ENCODE measurements at regions not wholly inside any gene's neighbourhood (a gene's known extent, or its start where the extent isn't known, plus 50 kb on each side); places are given as distances from the start of the nearest gene placed in this dataset.

DNA sequence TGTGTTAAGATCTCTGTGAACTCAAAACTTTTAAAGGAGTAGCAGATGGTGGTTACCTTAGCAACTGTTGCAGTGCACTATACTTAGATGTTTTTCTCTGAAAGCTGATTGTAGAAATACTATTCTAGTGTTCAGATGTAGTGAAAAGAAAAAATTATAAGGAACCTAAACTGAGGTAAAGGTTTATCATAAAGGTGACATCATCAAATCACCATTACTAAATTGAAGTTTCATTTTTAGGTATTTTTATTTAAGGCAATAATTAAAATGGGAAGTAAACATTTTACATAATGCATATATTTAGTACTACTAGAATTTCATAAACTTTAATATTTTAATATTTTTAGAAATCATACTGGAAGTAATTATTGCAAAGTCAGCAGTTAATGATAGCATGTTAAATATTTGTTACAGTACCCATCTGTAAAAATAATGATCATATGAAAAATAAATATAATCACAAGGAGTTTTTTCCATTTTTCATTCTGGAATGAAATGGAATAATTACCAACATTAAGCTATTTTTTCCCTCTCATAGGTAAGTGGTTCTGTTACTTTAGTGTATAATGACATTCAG is 141.1 kb upstream of the NAV3 start:
- ChIA-PET SMC1A (ENCODE audit: uncharacterized antibody, unreplicated experiment) (no interaction called here), POLR2A (no interaction called here), RAD21 (ENCODE audit: unreplicated experiment) (no interaction called here), CTCF (no interaction called here)
- H3K27me3 ChIP-seq (replicated peaks in 1 of 2; ENCODE audit: control insufficient read depth in 2 of 2, insufficient read depth in 2 of 2, low read length in 1 of 2), result no peaks in the 10 kb centered on the region
- H2AFZ ChIP-seq (ENCODE audit: control insufficient read depth, low read depth, low read length), result no peak overlapping the region
- no peak for DNase-seq (ENCODE audit: low read depth, low spot score)
- H3K27ac ChIP-seq (ENCODE audit: control insufficient read depth, insufficient read depth), result no peak overlapping the region
- intact Hi-C loops (cut with micrococcal nuclease; ENCODE audit: unreplicated experiment), result loop anchor here (10.0 kb wide), 1 partner anchor 645 kb away; no protein-coding TSS in a partner anchor
- H3K4me1 ChIP-seq (ENCODE audit: control insufficient read depth, insufficient read depth, low read length), result no peaks in the 10 kb centered on the region
- no peak overlapping the region for H3K4me2 ChIP-seq (ENCODE audit: control insufficient read depth, insufficient read depth)
- no peak for ATAC-seq
- H4K20me1 ChIP-seq (ENCODE audit: control insufficient read depth, insufficient read depth), result no peaks in the 10 kb centered on the region
- no peaks in the 10 kb centered on the region for H3K9me3 ChIP-seq (replicated peaks; ENCODE audit: control insufficient read depth, insufficient read depth, low read length)
- H3K36me3 ChIP-seq (ENCODE audit: control insufficient read depth in 2 of 2, insufficient read depth in 2 of 2, low read length in 1 of 2), result no peaks in the 10 kb centered on the region
- H3K79me2 ChIP-seq (ENCODE audit: control insufficient read depth, insufficient read depth, low read length), result no peaks in the 10 kb centered on the region
- in situ Hi-C loops (cut with MboI), result loop anchor here (5.0 kb wide), 1 partner anchor 642 kb away; no protein-coding TSS in a partner anchor
- no peak overlapping the region for H3K4me3 ChIP-seq
- no peak overlapping the region for H3K9ac ChIP-seq (ENCODE audit: control insufficient read depth, insufficient read depth, low read length)
- BruUV-seq (replicated peaks), result no TSS peak
- FAIRE-seq, result no peak
- no peak for TF ChIP-seq CHD2 (IDR thresholded peaks at IDR 0.05; ENCODE audit: borderline replicate concordance, low read depth, low read length)
- TF ChIP-seq, protein P1, sequence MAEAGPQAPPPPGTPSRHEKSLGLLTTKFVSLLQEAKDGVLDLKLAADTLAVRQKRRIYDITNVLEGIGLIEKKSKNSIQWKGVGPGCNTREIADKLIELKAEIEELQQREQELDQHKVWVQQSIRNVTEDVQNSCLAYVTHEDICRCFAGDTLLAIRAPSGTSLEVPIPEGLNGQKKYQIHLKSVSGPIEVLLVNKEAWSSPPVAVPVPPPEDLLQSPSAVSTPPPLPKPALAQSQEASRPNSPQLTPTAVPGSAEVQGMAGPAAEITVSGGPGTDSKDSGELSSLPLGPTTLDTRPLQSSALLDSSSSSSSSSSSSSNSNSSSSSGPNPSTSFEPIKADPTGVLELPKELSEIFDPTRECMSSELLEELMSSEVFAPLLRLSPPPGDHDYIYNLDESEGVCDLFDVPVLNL (IDR thresholded peaks at IDR 0.05; ENCODE audit: low read depth, low read length), result no peak
- TF ChIP-seq ETV6 (conservative IDR thresholded peaks at IDR 0.05 in 1 of 2, IDR thresholded peaks at IDR 0.05 in 1 of 2; ENCODE audit: borderline replicate concordance in 1 of 2, low read depth in 1 of 2), result no peak
- TF ChIP-seq, protein P2, sequence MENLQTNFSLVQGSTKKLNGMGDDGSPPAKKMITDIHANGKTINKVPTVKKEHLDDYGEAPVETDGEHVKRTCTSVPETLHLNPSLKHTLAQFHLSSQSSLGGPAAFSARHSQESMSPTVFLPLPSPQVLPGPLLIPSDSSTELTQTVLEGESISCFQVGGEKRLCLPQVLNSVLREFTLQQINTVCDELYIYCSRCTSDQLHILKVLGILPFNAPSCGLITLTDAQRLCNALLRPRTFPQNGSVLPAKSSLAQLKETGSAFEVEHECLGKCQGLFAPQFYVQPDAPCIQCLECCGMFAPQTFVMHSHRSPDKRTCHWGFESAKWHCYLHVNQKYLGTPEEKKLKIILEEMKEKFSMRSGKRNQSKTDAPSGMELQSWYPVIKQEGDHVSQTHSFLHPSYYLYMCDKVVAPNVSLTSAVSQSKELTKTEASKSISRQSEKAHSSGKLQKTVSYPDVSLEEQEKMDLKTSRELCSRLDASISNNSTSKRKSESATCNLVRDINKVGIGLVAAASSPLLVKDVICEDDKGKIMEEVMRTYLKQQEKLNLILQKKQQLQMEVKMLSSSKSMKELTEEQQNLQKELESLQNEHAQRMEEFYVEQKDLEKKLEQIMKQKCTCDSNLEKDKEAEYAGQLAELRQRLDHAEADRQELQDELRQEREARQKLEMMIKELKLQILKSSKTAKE (IDR thresholded peaks at IDR 0.05; ENCODE audit: low read depth, poor library complexity, severe bottlenecking), result no peak
- TF ChIP-seq NRF1 (conservative IDR thresholded peaks at IDR 0.05; ENCODE audit: low read depth, low read length), result no peak
- TF ChIP-seq, protein P3, sequence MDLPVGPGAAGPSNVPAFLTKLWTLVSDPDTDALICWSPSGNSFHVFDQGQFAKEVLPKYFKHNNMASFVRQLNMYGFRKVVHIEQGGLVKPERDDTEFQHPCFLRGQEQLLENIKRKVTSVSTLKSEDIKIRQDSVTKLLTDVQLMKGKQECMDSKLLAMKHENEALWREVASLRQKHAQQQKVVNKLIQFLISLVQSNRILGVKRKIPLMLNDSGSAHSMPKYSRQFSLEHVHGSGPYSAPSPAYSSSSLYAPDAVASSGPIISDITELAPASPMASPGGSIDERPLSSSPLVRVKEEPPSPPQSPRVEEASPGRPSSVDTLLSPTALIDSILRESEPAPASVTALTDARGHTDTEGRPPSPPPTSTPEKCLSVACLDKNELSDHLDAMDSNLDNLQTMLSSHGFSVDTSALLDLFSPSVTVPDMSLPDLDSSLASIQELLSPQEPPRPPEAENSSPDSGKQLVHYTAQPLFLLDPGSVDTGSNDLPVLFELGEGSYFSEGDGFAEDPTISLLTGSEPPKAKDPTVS (IDR thresholded peaks at IDR 0.05; ENCODE audit: low read depth, low read length), result no peak
- no peak for TF ChIP-seq RAD51 (IDR thresholded peaks at IDR 0.05)
- no peak for TF ChIP-seq NFYA (IDR thresholded peaks at IDR 0.05; ENCODE audit: borderline replicate concordance, low read depth, low read length)
- no peak for TF ChIP-seq JUNB (IDR thresholded peaks at IDR 0.05)
- TF ChIP-seq SUZ12 (IDR thresholded peaks at IDR 0.05; ENCODE audit: unreplicated experiment), result no peak
- no peak for TF ChIP-seq SPI1 (IDR thresholded peaks at IDR 0.05; ENCODE audit: borderline replicate concordance, insufficient read depth, low read depth, low read length)
- no peak for TF ChIP-seq EED (IDR thresholded peaks at IDR 0.05; ENCODE audit: low read depth)
- no peak for TF ChIP-seq HDGF (IDR thresholded peaks at IDR 0.05)
- no peak for TF ChIP-seq NFYB (IDR thresholded peaks at IDR 0.05; ENCODE audit: insufficient read depth, low read depth, low read length)
- TF ChIP-seq, protein P4, sequence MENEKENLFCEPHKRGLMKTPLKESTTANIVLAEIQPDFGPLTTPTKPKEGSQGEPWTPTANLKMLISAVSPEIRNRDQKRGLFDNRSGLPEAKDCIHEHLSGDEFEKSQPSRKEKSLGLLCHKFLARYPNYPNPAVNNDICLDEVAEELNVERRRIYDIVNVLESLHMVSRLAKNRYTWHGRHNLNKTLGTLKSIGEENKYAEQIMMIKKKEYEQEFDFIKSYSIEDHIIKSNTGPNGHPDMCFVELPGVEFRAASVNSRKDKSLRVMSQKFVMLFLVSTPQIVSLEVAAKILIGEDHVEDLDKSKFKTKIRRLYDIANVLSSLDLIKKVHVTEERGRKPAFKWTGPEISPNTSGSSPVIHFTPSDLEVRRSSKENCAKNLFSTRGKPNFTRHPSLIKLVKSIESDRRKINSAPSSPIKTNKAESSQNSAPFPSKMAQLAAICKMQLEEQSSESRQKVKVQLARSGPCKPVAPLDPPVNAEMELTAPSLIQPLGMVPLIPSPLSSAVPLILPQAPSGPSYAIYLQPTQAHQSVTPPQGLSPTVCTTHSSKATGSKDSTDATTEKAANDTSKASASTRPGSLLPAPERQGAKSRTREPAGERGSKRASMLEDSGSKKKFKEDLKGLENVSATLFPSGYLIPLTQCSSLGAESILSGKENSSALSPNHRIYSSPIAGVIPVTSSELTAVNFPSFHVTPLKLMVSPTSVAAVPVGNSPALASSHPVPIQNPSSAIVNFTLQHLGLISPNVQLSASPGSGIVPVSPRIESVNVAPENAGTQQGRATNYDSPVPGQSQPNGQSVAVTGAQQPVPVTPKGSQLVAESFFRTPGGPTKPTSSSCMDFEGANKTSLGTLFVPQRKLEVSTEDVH (IDR thresholded peaks at IDR 0.05; ENCODE audit: low read depth, partially characterized antibody), result no peak

Measured in GM12878 (cell line).